ENCODE measurements at regions not wholly inside any gene's neighbourhood (a gene's known extent, or its start where the extent isn't known, plus 50 kb on each side); places are given as distances from the start of the nearest gene placed in this dataset.

DNA sequence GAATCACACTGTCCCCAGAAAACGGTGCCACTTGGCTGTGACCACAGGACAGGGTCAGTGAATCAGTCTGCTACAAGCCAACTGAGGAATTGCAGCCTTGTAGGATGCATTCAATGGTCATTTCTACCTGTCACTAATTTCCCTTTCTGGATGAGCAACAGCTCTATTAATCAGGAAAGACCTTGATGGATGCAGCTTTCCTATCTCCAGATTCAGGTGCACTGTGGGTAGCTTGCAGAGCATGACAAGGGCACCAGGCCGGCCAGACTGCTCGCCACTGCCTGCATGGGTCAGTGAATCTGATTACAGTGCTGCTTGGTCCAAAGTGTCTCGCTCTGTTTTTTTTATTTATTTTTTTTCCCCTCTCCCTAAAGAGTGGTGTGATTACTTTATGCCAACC lies 506.8 kb upstream of the AUTS2 start:
- TF ChIP-seq POLR2A (IDR thresholded peaks at IDR 0.05) = no peak
- TF ChIP-seq, protein P1, sequence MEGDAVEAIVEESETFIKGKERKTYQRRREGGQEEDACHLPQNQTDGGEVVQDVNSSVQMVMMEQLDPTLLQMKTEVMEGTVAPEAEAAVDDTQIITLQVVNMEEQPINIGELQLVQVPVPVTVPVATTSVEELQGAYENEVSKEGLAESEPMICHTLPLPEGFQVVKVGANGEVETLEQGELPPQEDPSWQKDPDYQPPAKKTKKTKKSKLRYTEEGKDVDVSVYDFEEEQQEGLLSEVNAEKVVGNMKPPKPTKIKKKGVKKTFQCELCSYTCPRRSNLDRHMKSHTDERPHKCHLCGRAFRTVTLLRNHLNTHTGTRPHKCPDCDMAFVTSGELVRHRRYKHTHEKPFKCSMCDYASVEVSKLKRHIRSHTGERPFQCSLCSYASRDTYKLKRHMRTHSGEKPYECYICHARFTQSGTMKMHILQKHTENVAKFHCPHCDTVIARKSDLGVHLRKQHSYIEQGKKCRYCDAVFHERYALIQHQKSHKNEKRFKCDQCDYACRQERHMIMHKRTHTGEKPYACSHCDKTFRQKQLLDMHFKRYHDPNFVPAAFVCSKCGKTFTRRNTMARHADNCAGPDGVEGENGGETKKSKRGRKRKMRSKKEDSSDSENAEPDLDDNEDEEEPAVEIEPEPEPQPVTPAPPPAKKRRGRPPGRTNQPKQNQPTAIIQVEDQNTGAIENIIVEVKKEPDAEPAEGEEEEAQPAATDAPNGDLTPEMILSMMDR (IDR thresholded peaks at IDR 0.05) = no peak

Measured in ovary (tissue), 3 donors.